Hepatocyte (in vitro differentiated cells): ENCODE measurements at regions not wholly inside any gene's neighbourhood (a gene's known extent, or its start where the extent isn't known, plus 50 kb on each side); places are given as distances from the start of the nearest gene placed in this dataset.
A peak's percentile ranks its signal among the peaks of the same experiment; 100 is the strongest.

Experiments used
- DNase-seq: peaks from one replicate; pipeline ENCODE4 v3.0.0-alpha.2; 2016; ENCODE audit warnings: low spot score
- H2AFZ ChIP-seq: fragments of 200-600 bp; sonication (generic); 2 replicates; pipeline ENCODE4 v1.6.0; 2016; ENCODE audit warnings: antibody characterized with exemption, mild to moderate bottlenecking
- H3K27ac ChIP-seq: fragments of 200-600 bp; sonication (generic); 2 replicates; pipeline ENCODE4 v1.5.1; 2016; ENCODE audit warnings: mild to moderate bottlenecking
- H3K27me3 ChIP-seq: fragments of 200-600 bp; sonication (generic); 2 replicates; pipeline ENCODE4 v1.6.1; 2016
- H3K36me3 ChIP-seq: fragments of 200-600 bp; sonication (generic); replicated peaks from 2 replicates; pipeline ENCODE4 v1.5.1; 2016; ENCODE audit warnings: low read depth; ENCODE audit not compliant: insufficient read depth
- H3K4me1 ChIP-seq: fragments of 200-600 bp; sonication (generic); 2 replicates; pipeline ENCODE4 v1.5.1; 2016; ENCODE audit warnings: mild to moderate bottlenecking, moderate library complexity; ENCODE audit not compliant: insufficient read depth
- H3K4me2 ChIP-seq: fragments of 200-600 bp; sonication (generic); 2 replicates; pipeline ENCODE4 v1.6.0; 2016
- H3K4me3 ChIP-seq: fragments of 200-600 bp; sonication (generic); 2 replicates; pipeline ENCODE4 v1.5.1; 2016; ENCODE audit warnings: mild to moderate bottlenecking
- H3K79me2 ChIP-seq: fragments of 200-600 bp; sonication (generic); 2 replicates; pipeline ENCODE4 v1.6.0; 2017; ENCODE audit warnings: mild to moderate bottlenecking
- H3K9me2 ChIP-seq: fragments of 200-600 bp; sonication (generic); replicated peaks from 2 replicates; pipeline ENCODE4 v1.6.0; 2017; ENCODE audit warnings: mild to moderate bottlenecking; ENCODE audit not compliant: insufficient read depth
- H3K9me3 ChIP-seq: fragments of 200-600 bp; sonication (generic); 2 replicates; pipeline ENCODE4 v1.5.1; 2016; ENCODE audit warnings: low read depth, mild to moderate bottlenecking
- H4K20me1 ChIP-seq: fragments of 200-600 bp; sonication (generic); 2 replicates; pipeline ENCODE4 v1.6.0; 2016; ENCODE audit warnings: mild to moderate bottlenecking; ENCODE audit not compliant: insufficient read depth, poor library complexity, severe bottlenecking
- CTCF ChIP-seq: fragments of 200-600 bp; sonication (generic); IDR thresholded peaks from 2 replicates; pipeline ENCODE4 v1.5.1; 2016; ENCODE audit warnings: antibody characterized with exemption, mild to moderate bottlenecking; ENCODE audit not compliant: poor library complexity
- EZH2 ChIP-seq: fragments of 200-600 bp; sonication (generic); IDR thresholded peaks from 2 replicates; pipeline ENCODE4 v1.6.1; 2016; ENCODE audit warnings: antibody characterized with exemption, mild to moderate bottlenecking, borderline replicate concordance
- EZH2phosphoT487 ChIP-seq: fragments of 200-600 bp; sonication (generic); IDR thresholded peaks from one replicate; pipeline ENCODE4 v1.6.1; 2018; ENCODE audit warnings: antibody characterized with exemption, mild to moderate bottlenecking, low read depth, moderate library complexity; ENCODE audit not compliant: unreplicated experiment, severe bottlenecking
- WGBS: methylation state at CpG from one replicate; pipeline ENCODE4 v1.1.6; 2016; ENCODE audit warnings: low lambda C conversion rate; ENCODE audit errors: missing lambda C conversion rate; 5-methylcytosine and 5-hydroxymethylcytosine counted together

DNA sequence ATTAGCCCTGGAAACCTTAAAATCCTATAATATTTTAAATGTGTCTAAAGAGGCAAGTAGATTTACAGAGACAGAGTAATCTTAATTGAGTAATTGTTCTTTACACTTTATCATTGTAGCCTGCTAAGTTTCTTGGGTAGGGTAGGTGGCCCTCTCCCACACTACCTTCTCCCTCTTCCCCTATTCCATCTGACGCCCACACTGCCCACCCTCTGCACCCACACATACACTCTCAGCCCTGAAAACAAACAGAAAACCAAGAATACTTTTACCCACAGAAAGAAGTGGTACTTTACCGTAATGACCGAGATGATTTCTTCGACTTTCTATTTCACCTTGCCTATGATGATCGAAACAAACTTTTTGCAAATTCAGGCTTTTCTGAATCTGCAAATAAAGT, 320.4 kb upstream of the OBI1 start:
- Histone ChIP-seq H3K4me1 (no peaks in the 10 kb centered on the region), H3K9me3 (no peaks in the 10 kb centered on the region), H3K27me3 (peaks cover 13% of the 10 kb centered on the region), H3K4me3 (no peak overlapping the region), H3K36me3 (no peaks in the 10 kb centered on the region), H3K9me2 (no peaks in the 10 kb centered on the region), H3K27ac (no peak overlapping the region), H4K20me1 (no peaks in the 10 kb centered on the region), H3K79me2 (no peaks in the 10 kb centered on the region), H3K4me2 (no peak overlapping the region), H2AFZ (no peak overlapping the region)
- 91% methylated on average over 5 of the region's 5 CpGs for WGBS
- DNase-seq = no peak
- TF ChIP-seq EZH2phosphoT487 (no peak), CTCF (no peak), EZH2 (no peak)

DNA sequence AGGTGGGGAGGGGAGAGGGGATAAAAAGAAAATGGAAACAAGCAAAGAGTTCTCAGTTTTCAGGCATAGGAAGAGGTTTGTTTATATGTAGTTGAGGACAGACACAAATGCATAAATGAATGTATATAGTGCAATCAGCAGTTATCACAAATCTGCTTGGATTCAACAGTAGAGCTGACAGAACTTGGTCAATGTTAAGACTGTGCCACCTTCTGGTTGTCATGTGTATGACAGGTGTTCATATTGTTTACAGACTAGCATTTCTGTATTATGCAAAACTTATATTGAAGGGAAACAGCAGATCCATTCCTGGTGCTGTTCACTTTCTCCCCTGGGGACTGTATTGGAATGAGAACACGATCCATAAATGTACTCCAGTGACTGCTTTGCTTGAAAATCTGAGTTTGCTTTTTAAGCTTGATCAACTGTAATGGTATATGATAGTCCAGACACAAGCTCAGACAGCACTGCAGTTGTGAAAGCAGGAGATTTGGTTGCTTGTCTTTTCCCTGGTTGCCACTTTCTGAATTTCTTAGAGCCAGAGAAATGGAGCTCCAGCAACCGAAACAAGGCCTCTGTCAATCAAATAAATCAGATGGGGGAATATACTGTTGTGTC, 319.5 kb upstream of the OBI1 start:
- H3K79me2 ChIP-seq = no peaks in the 10 kb centered on the region
- TF ChIP-seq EZH2phosphoT487 = no peak
- TF ChIP-seq CTCF = peak; percentile 80
- TF ChIP-seq EZH2 = no peak
- H3K27ac ChIP-seq = no peak overlapping the region
- no peaks in the 10 kb centered on the region for H3K9me3 ChIP-seq
- no peaks in the 10 kb centered on the region for H3K9me2 ChIP-seq
- peaks cover 7% of the 10 kb centered on the region for H3K27me3 ChIP-seq
- WGBS = 29% methylated on average over 2 of the region's 2 CpGs
- H3K4me3 ChIP-seq = no peak overlapping the region
- H3K4me1 ChIP-seq = no peaks in the 10 kb centered on the region
- H3K4me2 ChIP-seq = no peak overlapping the region
- H3K36me3 ChIP-seq = no peaks in the 10 kb centered on the region
- no peaks in the 10 kb centered on the region for H4K20me1 ChIP-seq
- peak; percentile 76 for DNase-seq
- H2AFZ ChIP-seq = no peak overlapping the region

GRCh38 chr13:78977311-78977710, 318.4 kb upstream of the OBI1 start:
- Histone ChIP-seq H3K4me1 (no peaks in the 10 kb centered on the region), H3K27ac (no peak overlapping the region), H4K20me1 (no peaks in the 10 kb centered on the region), H3K9me2 (no peaks in the 10 kb centered on the region), H3K79me2 (no peaks in the 10 kb centered on the region), H2AFZ (no peak overlapping the region), H3K4me2 (no peak overlapping the region), H3K36me3 (no peaks in the 10 kb centered on the region), H3K4me3 (no peak overlapping the region), H3K27me3 (peaks cover 7% of the 10 kb centered on the region), H3K9me3 (no peaks in the 10 kb centered on the region)
- 82% methylated on average over 3 of the region's 3 CpGs for WGBS
- no peak for DNase-seq
- TF ChIP-seq EZH2phosphoT487 (no peak), EZH2 (no peak), CTCF (no peak)
